HepG2 (cell line): ENCODE measurements at regions not wholly inside any gene's neighbourhood (a gene's known extent, or its start where the extent isn't known, plus 50 kb on each side); places are given as distances from the start of the nearest gene placed in this dataset.

Experiments used
- ATAC-seq: fragments of 200-7000 bp; cut with Tn5 transposase; 3 replicates; pipeline ENCODE4 v1.9.1; 2020; ENCODE audit warnings: mild to moderate bottlenecking, moderate library complexity
- BruUV-seq: library from RNA; stranded (reverse); fragments of 400-500 nt; replicated peaks from 2 replicates; lab custom pipeline; 2021; lab: Mats Ljungman, UMichigan
- CTCF ChIA-PET: fragments of 300-600 bp; formaldehyde crosslinking; extraction: SDS; loops from one replicate; lab custom pipeline; 2021; ENCODE audit warnings: low total read pairs, inconsistent platforms, low intra/inter-chr PET ratio; lab: Yijun Ruan, JAX
- POLR2A ChIA-PET: fragments of 350-600 bp; sonication (Branson Sonifier 250); formaldehyde crosslinking; loops from one replicate; lab custom pipeline; 2020; ENCODE audit warnings: antibody characterized with exemption, inconsistent platforms; lab: Yijun Ruan, JAX
- DNase-seq: peaks from one replicate; pipeline ENCODE4 v3.0.0-alpha.2; 2015; ENCODE audit warnings: low spot score
- FAIRE-seq: peaks from 3 replicates; lab custom pipeline; 2011; peaks lifted over from hg19 to GRCh38; lab: Jason Lieb, UNC
- H2AFZ ChIP-seq: one replicate; pipeline ENCODE4 v1.6.1; 2011; ENCODE audit warnings: low read length, inconsistent platforms
- H3K27ac ChIP-seq: fragments of 300-600 bp; 3 replicates; pipeline ENCODE4 v1.8.0; 2011; ENCODE audit warnings: mixed run types, mild to moderate bottlenecking, mixed read lengths, low read length, inconsistent platforms; ENCODE audit not compliant: insufficient read depth; ENCODE audit errors: extremely low read length
- H3K27me3 ChIP-seq, 2 experiments: fragments of 200-600 bp in 1 of 2; 2 replicates in 1 of 2; 3 replicates in 1 of 2; pipeline versions ENCODE4 v1.6.0 to v1.8.0; 2011; ENCODE audit warnings: low read length in 2 of 2, mild to moderate bottlenecking in 2 of 2, moderate library complexity in 2 of 2, inconsistent platforms in 1 of 2; ENCODE audit not compliant: insufficient read depth in 2 of 2, control insufficient read depth in 1 of 2
- H3K36me3 ChIP-seq, 2 experiments: fragments of 200-600 bp in 1 of 2; replicated peaks in 1 of 2; 2 replicates in 1 of 2; 3 replicates in 1 of 2; pipeline versions ENCODE4 v1.5.1 to v1.8.0; 2011; ENCODE audit warnings: low read length in 2 of 2, inconsistent platforms in 1 of 2; ENCODE audit not compliant: insufficient read depth in 2 of 2, control insufficient read depth in 1 of 2
- H3K4me1 ChIP-seq: 2 replicates; pipeline ENCODE4 v1.5.1; 2012; ENCODE audit warnings: low read length, inconsistent platforms; ENCODE audit not compliant: insufficient read depth
- H3K4me2 ChIP-seq: 2 replicates; pipeline ENCODE4 v1.6.0; 2011; ENCODE audit warnings: low read depth, low read length, inconsistent platforms
- H3K4me3 ChIP-seq, 3 experiments: fragments of 200-600 bp in 1 of 3; sonication (generic), shearing (Covaris generic) in 1 of 3; replicated peaks in 1 of 3; 2 replicates each; pipeline ENCODE4 v1.5.1; 2011 to 2016; ENCODE audit warnings: low read length in 3 of 3, inconsistent platforms in 2 of 3, low read depth in 2 of 3, mild to moderate bottlenecking in 2 of 3, control low read depth in 1 of 3, mixed read lengths in 1 of 3; ENCODE audit not compliant: insufficient read depth in 1 of 3
- H3K79me2 ChIP-seq: one replicate; pipeline ENCODE4 v1.6.1; 2011; ENCODE audit warnings: low read length, inconsistent platforms; ENCODE audit not compliant: insufficient read depth
- H3K9ac ChIP-seq: 2 replicates; pipeline ENCODE4 v1.6.0; 2011; ENCODE audit warnings: mild to moderate bottlenecking, low read depth, low read length, inconsistent platforms; ENCODE audit not compliant: insufficient read depth
- H3K9me3 ChIP-seq: 2 replicates; pipeline ENCODE4 v1.5.1; 2012; ENCODE audit warnings: mild to moderate bottlenecking, low read length
- H4K20me1 ChIP-seq: 2 replicates; pipeline ENCODE4 v1.6.0; 2011; ENCODE audit warnings: inconsistent platforms, mild to moderate bottlenecking, low read length, moderate library complexity; ENCODE audit not compliant: insufficient read depth
- ADNP ChIP-seq: sonication (generic); formaldehyde crosslinking; IDR thresholded peaks from 2 replicates; pipeline ENCODE4 v1.4.0; 2020; ENCODE audit warnings: missing genetic modification reagents
- CCDC6 ChIP-seq: sonication (generic); formaldehyde crosslinking; IDR thresholded peaks from 2 replicates; pipeline ENCODE4 v1.8.1; 2022; ENCODE audit warnings: mild to moderate bottlenecking, missing genetic modification reagents, moderate library complexity
- EEA1 ChIP-seq: sonication (generic); formaldehyde crosslinking; IDR thresholded peaks from 2 replicates; pipeline ENCODE4 v1.5.1; 2020; ENCODE audit warnings: mild to moderate bottlenecking, missing genetic modification reagents, borderline replicate concordance
- KLF11 ChIP-seq: IDR thresholded peaks from 2 replicates; pipeline ENCODE4 v1.6.1; 2016; ENCODE audit warnings: missing compliant biosample characterization
- SNRNP70 ChIP-seq: fragments of 200-400 bp; formaldehyde crosslinking; IDR thresholded peaks from 2 replicates; pipeline ENCODE4 v1.6.1; 2017; ENCODE audit warnings: mild to moderate bottlenecking, low read depth, low read length, moderate library complexity
- ZFP36L2 ChIP-seq: sonication (generic); formaldehyde crosslinking; IDR thresholded peaks from 2 replicates; pipeline ENCODE4 v1.4.0; 2020; ENCODE audit warnings: missing genetic modification reagents
- ZNF354B ChIP-seq: sonication (generic); formaldehyde crosslinking; IDR thresholded peaks from 2 replicates; pipeline ENCODE4 v1.8.0; 2022; ENCODE audit warnings: mild to moderate bottlenecking, missing genetic modification reagents
- ZNF367 ChIP-seq: sonication (generic); formaldehyde crosslinking; IDR thresholded peaks from 2 replicates; pipeline ENCODE4 v1.4.0; 2020; ENCODE audit warnings: missing genetic modification reagents, borderline replicate concordance
- ZNF441 ChIP-seq: sonication (generic); formaldehyde crosslinking; IDR thresholded peaks from 2 replicates; pipeline ENCODE4 v1.7.0; 2021; ENCODE audit warnings: missing genetic modification reagents, borderline replicate concordance
- ZNF460 ChIP-seq: sonication (generic); formaldehyde crosslinking; IDR thresholded peaks from 2 replicates; pipeline ENCODE4 v1.5.1; 2020; ENCODE audit warnings: missing genetic modification reagents, mild to moderate bottlenecking, borderline replicate concordance
- ZNF572 ChIP-seq: sonication (generic); formaldehyde crosslinking; IDR thresholded peaks from 2 replicates; pipeline ENCODE4 v1.5.1; 2020; ENCODE audit warnings: mild to moderate bottlenecking, missing genetic modification reagents
- in situ Hi-C: cut with HindIII; loops from 2 replicates; pipeline ENCODE4 v1.10.0; 2017; ENCODE audit warnings: low pct_unique_long_range_greater_than_20kb; ENCODE audit not compliant: extremely low pct_ligation_motif_present
- intact Hi-C: fragments of 100-400 bp; cut with micrococcal nuclease; formaldehyde crosslinking; loops from one replicate; pipeline ENCODE4 v1.10.0; 2022; ENCODE audit not compliant: unreplicated experiment
- TF ChIP-seq, protein P1 (sequence below): sonication (generic); formaldehyde crosslinking; IDR thresholded peaks from 2 replicates; pipeline ENCODE4 v1.5.1; 2020; ENCODE audit warnings: missing genetic modification reagents, mild to moderate bottlenecking, borderline replicate concordance
- TF ChIP-seq, protein P2 (sequence below): sonication (generic); formaldehyde crosslinking; IDR thresholded peaks from 2 replicates; pipeline ENCODE4 v1.4.0; 2020; ENCODE audit warnings: missing genetic modification reagents
- TF ChIP-seq, protein P3 (sequence below): sonication (generic); formaldehyde crosslinking; IDR thresholded peaks from 2 replicates; pipeline ENCODE4 v1.4.0; 2020; ENCODE audit warnings: missing genetic modification reagents; ENCODE audit errors: not compliant biosample characterization
- TF ChIP-seq, protein P4 (sequence below): sonication (generic); formaldehyde crosslinking; IDR thresholded peaks from 2 replicates; pipeline ENCODE4 v1.5.1; 2020; ENCODE audit warnings: mild to moderate bottlenecking, missing genetic modification reagents, borderline replicate concordance
- TF ChIP-seq, protein P5 (sequence below): sonication (generic); formaldehyde crosslinking; IDR thresholded peaks from 2 replicates; pipeline ENCODE4 v1.8.0; 2022; ENCODE audit warnings: missing genetic modification reagents, low read depth, mild to moderate bottlenecking, borderline replicate concordance

DNA sequence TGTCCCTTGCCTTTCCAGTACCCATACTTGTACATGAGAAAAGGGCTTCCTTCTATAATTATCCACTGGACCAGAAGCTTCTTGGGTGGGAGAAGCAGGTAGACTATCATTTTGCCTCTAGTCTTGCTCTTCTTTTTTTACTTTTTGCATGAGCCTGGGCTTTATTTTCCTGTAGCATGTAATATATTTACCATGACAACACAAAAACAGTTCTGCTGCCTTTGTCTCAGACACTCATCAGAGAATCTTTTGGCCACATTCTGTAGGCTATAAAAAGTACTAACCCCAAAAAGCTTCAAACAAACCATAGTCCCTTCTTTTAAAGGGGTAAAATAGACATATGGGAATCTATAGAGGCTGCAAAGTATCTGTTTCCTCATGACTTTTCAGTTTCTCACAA is 339.2 kb upstream of the PIK3R1 start:
- POLR2A ChIA-PET, result no interaction called here
- no peak for DNase-seq
- TF ChIP-seq KLF11 (CRISPR knock-in tag) (no peak), ADNP (CRISPR knock-in tag) (no peak), EEA1 (CRISPR knock-in tag) (no peak), ZNF354B (no peak), ZFP36L2 (CRISPR knock-in tag) (no peak), ZNF441 (CRISPR knock-in tag) (no peak), ZNF460 (CRISPR knock-in tag) (no peak), SNRNP70 (no peak), ZNF367 (CRISPR knock-in tag) (no peak), ZNF572 (CRISPR knock-in tag) (no peak), CCDC6 (CRISPR knock-in tag) (no peak)
- TF ChIP-seq, protein P1, sequence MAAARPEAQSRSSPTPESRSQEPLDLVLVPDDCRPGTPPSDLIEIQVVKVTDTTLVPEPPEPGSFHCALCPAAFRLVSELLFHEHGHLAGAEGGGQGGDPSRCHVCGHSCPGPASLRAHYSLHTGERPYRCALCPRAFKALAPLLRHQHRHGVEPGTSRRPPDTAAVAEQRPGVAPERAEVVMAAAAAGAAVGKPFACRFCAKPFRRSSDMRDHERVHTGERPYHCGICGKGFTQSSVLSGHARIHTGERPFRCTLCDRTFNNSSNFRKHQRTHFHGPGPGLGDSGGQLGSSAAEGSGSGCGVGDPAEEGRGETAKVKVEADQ, result no peak
- TF ChIP-seq, protein P2, sequence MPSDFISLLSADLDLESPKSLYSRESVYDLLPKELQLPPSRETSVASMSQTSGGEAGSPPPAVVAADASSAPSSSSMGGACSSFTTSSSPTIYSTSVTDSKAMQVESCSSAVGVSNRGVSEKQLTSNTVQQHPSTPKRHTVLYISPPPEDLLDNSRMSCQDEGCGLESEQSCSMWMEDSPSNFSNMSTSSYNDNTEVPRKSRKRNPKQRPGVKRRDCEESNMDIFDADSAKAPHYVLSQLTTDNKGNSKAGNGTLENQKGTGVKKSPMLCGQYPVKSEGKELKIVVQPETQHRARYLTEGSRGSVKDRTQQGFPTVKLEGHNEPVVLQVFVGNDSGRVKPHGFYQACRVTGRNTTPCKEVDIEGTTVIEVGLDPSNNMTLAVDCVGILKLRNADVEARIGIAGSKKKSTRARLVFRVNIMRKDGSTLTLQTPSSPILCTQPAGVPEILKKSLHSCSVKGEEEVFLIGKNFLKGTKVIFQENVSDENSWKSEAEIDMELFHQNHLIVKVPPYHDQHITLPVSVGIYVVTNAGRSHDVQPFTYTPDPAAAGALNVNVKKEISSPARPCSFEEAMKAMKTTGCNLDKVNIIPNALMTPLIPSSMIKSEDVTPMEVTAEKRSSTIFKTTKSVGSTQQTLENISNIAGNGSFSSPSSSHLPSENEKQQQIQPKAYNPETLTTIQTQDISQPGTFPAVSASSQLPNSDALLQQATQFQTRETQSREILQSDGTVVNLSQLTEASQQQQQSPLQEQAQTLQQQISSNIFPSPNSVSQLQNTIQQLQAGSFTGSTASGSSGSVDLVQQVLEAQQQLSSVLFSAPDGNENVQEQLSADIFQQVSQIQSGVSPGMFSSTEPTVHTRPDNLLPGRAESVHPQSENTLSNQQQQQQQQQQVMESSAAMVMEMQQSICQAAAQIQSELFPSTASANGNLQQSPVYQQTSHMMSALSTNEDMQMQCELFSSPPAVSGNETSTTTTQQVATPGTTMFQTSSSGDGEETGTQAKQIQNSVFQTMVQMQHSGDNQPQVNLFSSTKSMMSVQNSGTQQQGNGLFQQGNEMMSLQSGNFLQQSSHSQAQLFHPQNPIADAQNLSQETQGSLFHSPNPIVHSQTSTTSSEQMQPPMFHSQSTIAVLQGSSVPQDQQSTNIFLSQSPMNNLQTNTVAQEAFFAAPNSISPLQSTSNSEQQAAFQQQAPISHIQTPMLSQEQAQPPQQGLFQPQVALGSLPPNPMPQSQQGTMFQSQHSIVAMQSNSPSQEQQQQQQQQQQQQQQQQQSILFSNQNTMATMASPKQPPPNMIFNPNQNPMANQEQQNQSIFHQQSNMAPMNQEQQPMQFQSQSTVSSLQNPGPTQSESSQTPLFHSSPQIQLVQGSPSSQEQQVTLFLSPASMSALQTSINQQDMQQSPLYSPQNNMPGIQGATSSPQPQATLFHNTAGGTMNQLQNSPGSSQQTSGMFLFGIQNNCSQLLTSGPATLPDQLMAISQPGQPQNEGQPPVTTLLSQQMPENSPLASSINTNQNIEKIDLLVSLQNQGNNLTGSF (CRISPR knock-in tag), result no peak
- TF ChIP-seq, protein P3, sequence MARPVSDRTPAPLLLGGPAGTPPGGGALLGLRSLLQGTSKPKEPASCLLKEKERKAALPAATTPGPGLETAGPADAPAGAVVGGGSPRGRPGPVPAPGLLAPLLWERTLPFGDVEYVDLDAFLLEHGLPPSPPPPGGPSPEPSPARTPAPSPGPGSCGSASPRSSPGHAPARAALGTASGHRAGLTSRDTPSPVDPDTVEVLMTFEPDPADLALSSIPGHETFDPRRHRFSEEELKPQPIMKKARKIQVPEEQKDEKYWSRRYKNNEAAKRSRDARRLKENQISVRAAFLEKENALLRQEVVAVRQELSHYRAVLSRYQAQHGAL (CRISPR knock-in tag), result no peak
- TF ChIP-seq, protein P4, sequence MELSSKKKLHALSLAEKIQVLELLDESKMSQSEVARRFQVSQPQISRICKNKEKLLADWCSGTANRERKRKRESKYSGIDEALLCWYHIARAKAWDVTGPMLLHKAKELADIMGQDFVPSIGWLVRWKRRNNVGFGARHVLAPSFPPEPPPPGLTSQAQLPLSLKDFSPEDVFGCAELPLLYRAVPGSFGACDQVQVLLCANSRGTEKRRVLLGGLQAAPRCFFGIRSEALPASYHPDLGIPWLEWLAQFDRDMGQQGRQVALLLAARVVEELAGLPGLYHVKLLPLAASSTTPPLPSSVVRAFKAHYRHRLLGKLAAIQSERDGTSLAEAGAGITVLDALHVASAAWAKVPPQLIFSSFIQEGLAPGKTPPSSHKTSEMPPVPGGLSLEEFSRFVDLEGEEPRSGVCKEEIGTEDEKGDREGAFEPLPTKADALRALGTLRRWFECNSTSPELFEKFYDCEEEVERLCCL (CRISPR knock-in tag), result no peak
- TF ChIP-seq, protein P5, sequence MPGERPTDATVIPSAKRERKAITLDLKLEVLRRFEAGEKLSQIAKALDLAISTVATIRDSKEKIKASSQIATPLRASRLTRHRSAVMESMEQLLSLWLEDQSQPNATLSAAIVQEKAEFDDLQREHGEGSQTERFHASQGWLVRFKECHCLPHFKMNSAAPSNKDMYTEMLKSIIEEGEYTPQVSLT (CRISPR knock-in tag), result no peak
- TF ChIP-seq, all 625 proteins: peak for 0
- Histone ChIP-seq H3K27ac (no peak overlapping the region), H3K27me3 (peaks cover 0 to 4% of the 10 kb centered on the region in 2 experiments; a peak in 1 of 5 replicates), H3K4me2 (no peak overlapping the region), H3K4me3 (no peak overlapping the region), H2AFZ (no peak overlapping the region), H3K9me3 (no peaks in the 10 kb centered on the region), H3K4me1 (0 out of 2 replicates have a peak, but pooled peaks cover 11% of the 10 kb centered on the region), H3K79me2 (no peaks in the 10 kb centered on the region), H3K36me3 (no peaks in the 10 kb centered on the region), H4K20me1 (no peaks in the 10 kb centered on the region), H3K9ac (no peak overlapping the region)
- in situ Hi-C loops (no loop called here), intact Hi-C loops (no loop called here)
- no peak for ATAC-seq
- no peak for FAIRE-seq
- no TSS peak for BruUV-seq
- CTCF ChIA-PET, result no interaction called here
